ENCODE measurements at regions not wholly inside any gene's neighbourhood (a gene's known extent, or its start where the extent isn't known, plus 50 kb on each side); places are given as distances from the start of the nearest gene placed in this dataset.
A peak's percentile ranks its signal among the peaks of the same experiment; 100 is the strongest.

- WGBS, 5 donors, result 65 to 72% (median 71%) methylated on average over 4 of the region's 4 CpGs
- no peak overlapping the region for H3K4me3 ChIP-seq
- TF ChIP-seq, protein P1, sequence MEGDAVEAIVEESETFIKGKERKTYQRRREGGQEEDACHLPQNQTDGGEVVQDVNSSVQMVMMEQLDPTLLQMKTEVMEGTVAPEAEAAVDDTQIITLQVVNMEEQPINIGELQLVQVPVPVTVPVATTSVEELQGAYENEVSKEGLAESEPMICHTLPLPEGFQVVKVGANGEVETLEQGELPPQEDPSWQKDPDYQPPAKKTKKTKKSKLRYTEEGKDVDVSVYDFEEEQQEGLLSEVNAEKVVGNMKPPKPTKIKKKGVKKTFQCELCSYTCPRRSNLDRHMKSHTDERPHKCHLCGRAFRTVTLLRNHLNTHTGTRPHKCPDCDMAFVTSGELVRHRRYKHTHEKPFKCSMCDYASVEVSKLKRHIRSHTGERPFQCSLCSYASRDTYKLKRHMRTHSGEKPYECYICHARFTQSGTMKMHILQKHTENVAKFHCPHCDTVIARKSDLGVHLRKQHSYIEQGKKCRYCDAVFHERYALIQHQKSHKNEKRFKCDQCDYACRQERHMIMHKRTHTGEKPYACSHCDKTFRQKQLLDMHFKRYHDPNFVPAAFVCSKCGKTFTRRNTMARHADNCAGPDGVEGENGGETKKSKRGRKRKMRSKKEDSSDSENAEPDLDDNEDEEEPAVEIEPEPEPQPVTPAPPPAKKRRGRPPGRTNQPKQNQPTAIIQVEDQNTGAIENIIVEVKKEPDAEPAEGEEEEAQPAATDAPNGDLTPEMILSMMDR (IDR thresholded peaks at IDR 0.05), result no peak
- no peak for TF ChIP-seq POLR2AphosphoS5 (IDR thresholded peaks at IDR 0.05)
- no peak for TF ChIP-seq EP300 (IDR thresholded peaks at IDR 0.05)
- no peak for TF ChIP-seq POLR2A (IDR thresholded peaks at IDR 0.05)
- H3K36me3 ChIP-seq, result no peaks in the 10 kb centered on the region
- intact Hi-C loops (cut with DNase I; ENCODE audit: low total_unique reads), result no loop called here
- H3K9me3 ChIP-seq, result no peaks in the 10 kb centered on the region
- no peak overlapping the region for H3K27ac ChIP-seq
- H3K27me3 ChIP-seq, result no peaks in the 10 kb centered on the region
- H3K4me1 ChIP-seq, result no peaks in the 10 kb centered on the region
- DNase-seq, result no peak
Observed at GRCh38 chr2:181196401-181196800, 216.0 kb downstream of the UBE2E3 start.

- H3K27ac ChIP-seq, result no peak overlapping the region
- no peaks in the 10 kb centered on the region for H3K4me1 ChIP-seq
- TF ChIP-seq EP300 (IDR thresholded peaks at IDR 0.05) (no peak), POLR2AphosphoS5 (IDR thresholded peaks at IDR 0.05) (no peak), POLR2A (IDR thresholded peaks at IDR 0.05) (no peak)
- TF ChIP-seq, protein P1 (IDR thresholded peaks at IDR 0.05), result no peak
- intact Hi-C loops (cut with DNase I; ENCODE audit: low total_unique reads), result no loop called here
- DNase-seq, result peak in 1 of 2 donors; percentile 25
- no peak overlapping the region for H3K4me3 ChIP-seq
- no peaks in the 10 kb centered on the region for H3K9me3 ChIP-seq
- H3K27me3 ChIP-seq, result no peaks in the 10 kb centered on the region
- no peaks in the 10 kb centered on the region for H3K36me3 ChIP-seq
- WGBS, 5 donors, result 46 to 58% (median 53%) methylated on average over 3 of the region's 3 CpGs
Observed at GRCh38 chr2:181197140-181197760, 216.8 kb downstream of the UBE2E3 start.

- no peaks in the 10 kb centered on the region for H3K36me3 ChIP-seq
- H3K4me1 ChIP-seq, result no peaks in the 10 kb centered on the region
- H3K27me3 ChIP-seq, result no peaks in the 10 kb centered on the region
- no peak for DNase-seq
- WGBS, 5 donors, result 61 to 87% (median 73%) methylated on average over 1 of the region's 1 CpG
- TF ChIP-seq POLR2AphosphoS5 (IDR thresholded peaks at IDR 0.05), result no peak
- TF ChIP-seq, protein P1 (IDR thresholded peaks at IDR 0.05), result no peak
- TF ChIP-seq POLR2A (IDR thresholded peaks at IDR 0.05), result no peak
- TF ChIP-seq EP300 (IDR thresholded peaks at IDR 0.05), result no peak
- H3K4me3 ChIP-seq, result no peak overlapping the region
- intact Hi-C loops (cut with DNase I; ENCODE audit: low total_unique reads), result no loop called here
- no peak overlapping the region for H3K27ac ChIP-seq
- no peaks in the 10 kb centered on the region for H3K9me3 ChIP-seq
Observed at GRCh38 chr2:181198183-181198864, 217.9 kb downstream of the UBE2E3 start.

DNA sequence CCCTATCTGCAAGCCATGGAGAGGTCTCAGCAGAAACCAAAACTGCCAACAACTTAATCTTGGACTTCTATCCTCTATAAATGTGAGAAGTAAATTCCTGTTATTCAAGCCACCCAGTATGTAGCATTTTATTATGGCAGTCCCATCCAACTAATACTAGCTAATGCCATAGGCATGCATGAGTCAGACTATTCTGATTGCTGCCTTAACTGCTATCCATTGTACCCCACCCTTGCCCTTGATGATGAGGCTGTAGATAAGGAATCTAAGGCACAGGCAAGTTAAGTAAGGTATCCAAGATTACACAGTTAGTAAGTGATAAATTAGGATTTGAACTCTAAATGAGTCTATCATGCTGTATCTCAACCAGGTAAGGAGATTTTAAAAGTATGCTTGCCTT, 223.0 kb downstream of the UBE2E3 start:
- no peaks in the 10 kb centered on the region for H3K4me1 ChIP-seq

More for the DNA sequence above, 223.0 kb downstream of the UBE2E3 start:
- Histone ChIP-seq H3K27ac (no peak overlapping the region), H3K36me3 (no peaks in the 10 kb centered on the region), H3K27me3 (no peaks in the 10 kb centered on the region), H3K4me3 (no peak overlapping the region), H3K9me3 (peaks cover 0 to 15% (median 3%) of the 10 kb centered on the region in 4 donors)
- no peak for DNase-seq
- TF ChIP-seq, protein P1 (IDR thresholded peaks at IDR 0.05), result no peak
- TF ChIP-seq EP300 (IDR thresholded peaks at IDR 0.05), result no peak
- no peak for TF ChIP-seq POLR2A (IDR thresholded peaks at IDR 0.05)
- TF ChIP-seq POLR2AphosphoS5 (IDR thresholded peaks at IDR 0.05), result no peak
- intact Hi-C loops (cut with DNase I; ENCODE audit: low total_unique reads), result no loop called here

Data from stomach (tissue), 8 donors.